ENCODE measurements at regions not wholly inside any gene's neighbourhood (a gene's known extent, or its start where the extent isn't known, plus 50 kb on each side); places are given as distances from the start of the nearest gene placed in this dataset.

DNA sequence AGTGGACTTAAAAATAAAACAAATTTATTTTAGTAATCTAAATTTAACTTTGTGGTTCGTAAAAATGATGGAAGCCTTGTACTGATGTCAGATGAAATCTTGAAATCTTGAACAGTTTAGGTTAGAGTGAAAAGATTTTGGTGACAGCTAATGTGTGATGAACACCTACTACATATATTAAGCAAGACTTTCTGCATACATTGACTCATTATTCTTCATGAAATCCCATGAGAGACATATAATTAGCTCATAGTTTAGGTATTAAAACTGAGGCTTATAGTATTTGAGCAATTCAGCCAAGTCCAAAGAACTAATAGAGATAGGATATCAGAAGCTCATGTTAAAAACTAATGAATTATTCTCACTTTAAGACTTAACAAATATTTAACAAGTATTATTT lies 66.9 kb upstream of the PCDH7 start:
- DNase-seq (ENCODE audit: low read depth in 1 of 2, low spot score in 2 of 2): no peak
- Histone ChIP-seq H2BK5ac (ENCODE audit: low read depth, low read length) (no peak overlapping the region), H3K79me2 (ENCODE audit: control insufficient read depth in 1 of 2, insufficient read depth in 2 of 2, low read length in 2 of 2) (no peaks in the 10 kb centered on the region), H3K14ac (ENCODE audit: insufficient read length) (no peak overlapping the region), H3K4ac (replicated peaks; ENCODE audit: insufficient read length, low read depth, low read length) (no peak overlapping the region), H3K23me2 (ENCODE audit: low read depth, low read length) (no peaks in the 10 kb centered on the region), H4K5ac (ENCODE audit: insufficient read length, low read depth, low read length) (no peak overlapping the region), H3K4me1 (replicated peaks in 1 of 4; ENCODE audit: control insufficient read depth in 3 of 4, insufficient read depth in 4 of 4, low read length in 3 of 4) (no peaks in the 10 kb centered on the region), H2AK5ac (ENCODE audit: low read depth, low read length) (no peak overlapping the region), H2BK15ac (ENCODE audit: low read length) (no peak overlapping the region), H2BK120ac (replicated peaks; ENCODE audit: low read depth, low read length) (no peak overlapping the region), H3K27ac (ENCODE audit: low read depth, low read length) (no peak overlapping the region), H4K8ac (ENCODE audit: extremely low read depth, insufficient read depth, low read length) (no peak overlapping the region), H2BK20ac (ENCODE audit: low read length) (no peak overlapping the region), H4K20me1 (replicated peaks in 1 of 2; ENCODE audit: control insufficient read depth in 1 of 2, insufficient read depth in 2 of 2, low read length in 2 of 2) (no peaks in the 10 kb centered on the region), H3K27me3 (replicated peaks in 1 of 4; ENCODE audit: control insufficient read depth in 3 of 4, extremely low read depth in 1 of 4, insufficient read depth in 3 of 4, low read length in 3 of 4) (no peaks in the 10 kb centered on the region), H3K79me1 (ENCODE audit: low read depth, low read length) (no peaks in the 10 kb centered on the region), H3K9me3 (ENCODE audit: insufficient read depth in 2 of 2, low read depth in 1 of 2, low read length in 1 of 2) (no peaks in the 10 kb centered on the region), H2BK12ac (ENCODE audit: low read depth, low read length) (no peak overlapping the region), H4K91ac (replicated peaks; ENCODE audit: insufficient read length, low read length) (no peak overlapping the region), H3K4me2 (ENCODE audit: insufficient read depth in 1 of 2, low read depth in 2 of 2, low read length in 2 of 2) (no peak overlapping the region), H3K36me3 (ENCODE audit: control insufficient read depth in 2 of 4, insufficient read depth in 4 of 4, low read length in 3 of 4) (no peaks in the 10 kb centered on the region), H3K4me3 (ENCODE audit: extremely low read depth in 1 of 4, insufficient read depth in 2 of 4, low read depth in 3 of 4, low read length in 4 of 4) (no peak overlapping the region), H3K18ac (ENCODE audit: extremely low read depth, low read length) (no peak overlapping the region), H3K23ac (ENCODE audit: insufficient read length) (no peak overlapping the region), H3K56ac (replicated peaks; ENCODE audit: insufficient read length, low read depth, low read length) (no peak overlapping the region), H2AFZ (ENCODE audit: low read length) (no peak overlapping the region), H3K9ac (replicated peaks in 1 of 4; ENCODE audit: extremely low read depth in 1 of 4, low read depth in 3 of 4, low read length in 3 of 4) (no peak overlapping the region)
- POLR2A ChIA-PET (ENCODE audit: partially characterized antibody): no interaction called here
- no peak for TF ChIP-seq EZH2 (IDR thresholded peaks at IDR 0.05; ENCODE audit: low read depth, low read length, severe bottlenecking)
- TF ChIP-seq PHF8 (conservative IDR thresholded peaks at IDR 0.05; ENCODE audit: low read depth, low read length): no peak
- no peak for TF ChIP-seq MAFK (IDR thresholded peaks at IDR 0.05; ENCODE audit: low read depth, low read length)
- TF ChIP-seq KDM4A (IDR thresholded peaks at IDR 0.05; ENCODE audit: low read depth, low read length, severe bottlenecking): no peak
- no peak for TF ChIP-seq CTBP2 (IDR thresholded peaks at IDR 0.05; ENCODE audit: borderline replicate concordance, insufficient read depth, insufficient read length, low read length)
- TF ChIP-seq JUND (IDR thresholded peaks at IDR 0.05; ENCODE audit: low read length): no peak
- TF ChIP-seq, protein P1, sequence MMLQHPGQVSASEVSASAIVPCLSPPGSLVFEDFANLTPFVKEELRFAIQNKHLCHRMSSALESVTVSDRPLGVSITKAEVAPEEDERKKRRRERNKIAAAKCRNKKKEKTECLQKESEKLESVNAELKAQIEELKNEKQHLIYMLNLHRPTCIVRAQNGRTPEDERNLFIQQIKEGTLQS (IDR thresholded peaks at IDR 0.05; ENCODE audit: insufficient read depth, low read depth, low read length): no peak
- no peak for TF ChIP-seq SRF (IDR thresholded peaks at IDR 0.05; ENCODE audit: low read depth, low read length)
- no peak for TF ChIP-seq SP2 (IDR thresholded peaks at IDR 0.05; ENCODE audit: low read length)
- FAIRE-seq: no peak
- CTCF ChIA-PET (ENCODE audit: partially characterized antibody): interaction anchor here (0.6 to 1.5 kb wide), 2 partner anchors 210 to 848 kb away, joined by 3 to 4 read pairs; no protein-coding TSS in a partner anchor
- WGBS, 2 experiments (ENCODE audit: extremely low coverage in 1 of 2, insufficient coverage in 1 of 2, insufficient read length in 1 of 2, insufficient replicate concordance in 2 of 2, low coverage in 1 of 2, low lambda C conversion rate in 2 of 2, missing lambda C conversion rate in 1 of 2): 89% methylated on average over 1 of the region's 1 CpG; no CpG with 5 or more reads in 1 of the 2 experiments
